ENCODE measurements at regions not wholly inside any gene's neighbourhood (a gene's known extent, or its start where the extent isn't known, plus 50 kb on each side); places are given as distances from the start of the nearest gene placed in this dataset.
"Not testable (repeated sequence)": the region's sequence is repeated elsewhere in the genome, so short reads cannot be mapped to it uniquely, and the experiment has no call there.

DNA sequence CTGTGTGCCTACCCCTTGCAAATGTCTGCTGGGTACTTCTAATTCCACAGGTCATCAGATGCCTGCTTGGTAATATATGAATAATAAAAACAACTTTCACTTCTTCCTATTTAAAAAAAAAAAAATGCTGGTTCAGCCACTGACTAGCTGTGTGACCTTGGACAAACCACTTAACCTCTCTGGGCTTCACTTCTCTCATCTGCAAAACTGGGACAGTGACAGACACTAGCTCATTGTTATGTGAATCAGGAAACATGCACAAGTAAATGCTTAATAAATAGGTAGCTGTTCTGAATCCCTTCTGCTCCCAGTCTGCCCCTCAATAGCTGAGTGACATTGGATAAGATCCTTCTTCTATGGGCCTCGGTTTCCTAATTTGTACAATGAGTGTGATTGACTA is 62.6 kb upstream of the HAND1 start:
- H2AFZ ChIP-seq (ENCODE audit: low read length), result no peak overlapping the region
- H3K27ac ChIP-seq (ENCODE audit: low read length), result no peak overlapping the region
- H3F3A ChIP-seq (ENCODE audit: insufficient read depth, low read length), result no peaks in the 10 kb centered on the region
- no peaks in the 10 kb centered on the region for H4K20me1 ChIP-seq (ENCODE audit: insufficient read depth, low read length)
- no peaks in the 10 kb centered on the region for H3K79me2 ChIP-seq (ENCODE audit: low read length)
- no peak overlapping the region for H3K4me2 ChIP-seq (ENCODE audit: low read depth, low read length)
- no peaks in the 10 kb centered on the region for H3K27me3 ChIP-seq (replicated peaks; ENCODE audit: insufficient read depth, low read length)
- no peaks in the 10 kb centered on the region for H3K9me3 ChIP-seq (replicated peaks; ENCODE audit: insufficient read depth, low read length)
- no peak overlapping the region for H3K9ac ChIP-seq (ENCODE audit: low read length)
- H3K4me1 ChIP-seq (ENCODE audit: low read length), result peaks cover 11% of the 10 kb centered on the region; the same call in 1 of the 2 replicates
- no peak overlapping the region for H3K4me3 ChIP-seq (ENCODE audit: low read length)
- no peak for TF ChIP-seq EZH2 (optimal IDR thresholded peaks at IDR 0.05; ENCODE audit: low read depth, low read length)
- no peak for TF ChIP-seq EZH2phosphoT487 (IDR thresholded peaks at IDR 0.05; ENCODE audit: low read length)
- TF ChIP-seq, protein P1, sequence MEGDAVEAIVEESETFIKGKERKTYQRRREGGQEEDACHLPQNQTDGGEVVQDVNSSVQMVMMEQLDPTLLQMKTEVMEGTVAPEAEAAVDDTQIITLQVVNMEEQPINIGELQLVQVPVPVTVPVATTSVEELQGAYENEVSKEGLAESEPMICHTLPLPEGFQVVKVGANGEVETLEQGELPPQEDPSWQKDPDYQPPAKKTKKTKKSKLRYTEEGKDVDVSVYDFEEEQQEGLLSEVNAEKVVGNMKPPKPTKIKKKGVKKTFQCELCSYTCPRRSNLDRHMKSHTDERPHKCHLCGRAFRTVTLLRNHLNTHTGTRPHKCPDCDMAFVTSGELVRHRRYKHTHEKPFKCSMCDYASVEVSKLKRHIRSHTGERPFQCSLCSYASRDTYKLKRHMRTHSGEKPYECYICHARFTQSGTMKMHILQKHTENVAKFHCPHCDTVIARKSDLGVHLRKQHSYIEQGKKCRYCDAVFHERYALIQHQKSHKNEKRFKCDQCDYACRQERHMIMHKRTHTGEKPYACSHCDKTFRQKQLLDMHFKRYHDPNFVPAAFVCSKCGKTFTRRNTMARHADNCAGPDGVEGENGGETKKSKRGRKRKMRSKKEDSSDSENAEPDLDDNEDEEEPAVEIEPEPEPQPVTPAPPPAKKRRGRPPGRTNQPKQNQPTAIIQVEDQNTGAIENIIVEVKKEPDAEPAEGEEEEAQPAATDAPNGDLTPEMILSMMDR (IDR thresholded peaks at IDR 0.05; ENCODE audit: low read length), result no peak
- no peaks in the 10 kb centered on the region for H3K9me2 ChIP-seq (replicated peaks; ENCODE audit: insufficient read depth, low read length)
- DNase-seq, result no peak
- no peaks in the 10 kb centered on the region for H3K36me3 ChIP-seq (replicated peaks; ENCODE audit: insufficient read depth, low read length)

DNA sequence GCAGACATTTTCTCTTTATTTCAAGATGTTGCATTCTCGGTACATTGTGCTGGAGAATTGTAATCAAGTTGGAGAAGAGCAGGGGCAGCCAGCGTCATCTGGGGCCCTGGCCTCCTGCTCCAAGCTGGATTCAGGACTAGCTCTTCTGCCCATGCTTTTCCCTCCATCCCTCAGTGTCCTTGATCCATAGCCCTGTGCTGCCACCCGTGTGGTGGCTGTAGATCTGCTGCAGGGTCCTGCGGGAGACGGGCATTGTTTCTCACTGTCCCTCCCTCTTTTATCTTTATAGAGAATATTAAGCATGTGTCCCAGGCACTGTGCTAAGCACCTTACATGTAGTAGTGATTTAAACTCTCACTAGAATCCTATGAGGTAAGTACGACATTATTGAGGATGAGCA is 60.5 kb upstream of the HAND1 start:
- no peak overlapping the region for H3K4me2 ChIP-seq (ENCODE audit: low read depth, low read length)
- no peaks in the 10 kb centered on the region for H3K36me3 ChIP-seq (replicated peaks; ENCODE audit: insufficient read depth, low read length)
- H3F3A ChIP-seq (ENCODE audit: insufficient read depth, low read length), result no peaks in the 10 kb centered on the region
- peaks cover 6% of the 10 kb centered on the region; the same call in 1 of the 2 replicates for H3K4me1 ChIP-seq (ENCODE audit: low read length)
- H3K9me3 ChIP-seq (replicated peaks; ENCODE audit: insufficient read depth, low read length), result no peaks in the 10 kb centered on the region
- no peaks in the 10 kb centered on the region for H4K20me1 ChIP-seq (ENCODE audit: insufficient read depth, low read length)
- TF ChIP-seq, protein P1 (IDR thresholded peaks at IDR 0.05; ENCODE audit: low read length), result no peak
- TF ChIP-seq EZH2 (optimal IDR thresholded peaks at IDR 0.05; ENCODE audit: low read depth, low read length) (no peak), EZH2phosphoT487 (IDR thresholded peaks at IDR 0.05; ENCODE audit: low read length) (no peak)
- no peaks in the 10 kb centered on the region for H3K9me2 ChIP-seq (replicated peaks; ENCODE audit: insufficient read depth, low read length)
- no peak for DNase-seq
- no peak overlapping the region for H3K27ac ChIP-seq (ENCODE audit: low read length)
- H3K9ac ChIP-seq (ENCODE audit: low read length), result no peak overlapping the region
- H3K4me3 ChIP-seq (ENCODE audit: low read length), result no peak overlapping the region
- H2AFZ ChIP-seq (ENCODE audit: low read length), result no peak overlapping the region
- H3K79me2 ChIP-seq (ENCODE audit: low read length), result no peaks in the 10 kb centered on the region
- no peaks in the 10 kb centered on the region for H3K27me3 ChIP-seq (replicated peaks; ENCODE audit: insufficient read depth, low read length)

DNA sequence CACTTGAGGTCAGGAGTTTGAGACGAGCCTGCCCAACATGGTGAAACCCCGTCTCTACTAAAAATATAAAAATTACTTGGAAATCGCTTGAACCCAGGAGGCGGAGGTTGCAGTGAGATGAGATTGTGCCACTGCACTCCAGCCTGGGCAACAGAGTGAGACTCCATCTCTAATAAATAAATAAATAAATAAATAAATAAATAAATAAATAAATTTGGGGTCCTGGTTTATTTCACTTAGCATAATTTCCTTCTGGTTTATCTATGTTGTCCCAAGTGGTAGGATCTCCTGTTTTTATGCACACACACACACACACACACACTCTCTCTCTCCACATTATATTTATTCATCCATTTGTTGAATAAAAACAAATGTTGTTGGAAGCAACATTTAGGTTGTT is 58.4 kb upstream of the HAND1 start:
- not testable (repeated sequence) for H3K27ac ChIP-seq (ENCODE audit: low read length); H3K27me3 ChIP-seq (replicated peaks; ENCODE audit: insufficient read depth, low read length); H3K36me3 ChIP-seq (replicated peaks; ENCODE audit: insufficient read depth, low read length); H3K79me2 ChIP-seq (ENCODE audit: low read length); DNase-seq; H3K4me2 ChIP-seq (ENCODE audit: low read depth, low read length); H3K4me1 ChIP-seq (ENCODE audit: low read length); H3F3A ChIP-seq (ENCODE audit: insufficient read depth, low read length); H3K9ac ChIP-seq (ENCODE audit: low read length); H3K9me3 ChIP-seq (replicated peaks; ENCODE audit: insufficient read depth, low read length); H3K4me3 ChIP-seq (ENCODE audit: low read length); H4K20me1 ChIP-seq (ENCODE audit: insufficient read depth, low read length); H2AFZ ChIP-seq (ENCODE audit: low read length); H3K9me2 ChIP-seq (replicated peaks; ENCODE audit: insufficient read depth, low read length)

DNA sequence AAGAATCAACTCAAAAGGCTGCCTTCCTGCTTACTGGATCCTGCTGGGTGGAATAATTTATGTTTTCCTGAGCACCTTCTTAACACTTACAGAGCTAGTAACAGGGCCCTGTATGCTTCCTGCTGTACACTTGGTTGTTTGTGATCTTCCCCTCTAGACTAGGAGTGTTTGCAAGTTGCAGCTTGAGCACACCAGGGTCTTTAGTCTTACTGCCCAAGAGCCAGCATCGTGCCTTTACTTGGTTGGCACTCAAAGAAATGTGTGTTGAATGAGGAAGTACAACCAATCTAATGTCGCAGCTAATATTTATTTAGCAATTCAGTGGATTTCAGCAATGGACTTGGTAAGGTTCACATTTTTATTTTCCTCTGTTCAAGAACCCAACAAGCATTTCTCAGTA is 57.5 kb upstream of the HAND1 start:
- no peaks in the 10 kb centered on the region for H3K9me3 ChIP-seq (replicated peaks; ENCODE audit: insufficient read depth, low read length)
- H3K4me1 ChIP-seq (ENCODE audit: low read length), result no peaks in the 10 kb centered on the region
- no peak overlapping the region for H3K4me2 ChIP-seq (ENCODE audit: low read depth, low read length)
- no peaks in the 10 kb centered on the region for H3K36me3 ChIP-seq (replicated peaks; ENCODE audit: insufficient read depth, low read length)
- no peaks in the 10 kb centered on the region for H4K20me1 ChIP-seq (ENCODE audit: insufficient read depth, low read length)
- no peak overlapping the region for H3K27ac ChIP-seq (ENCODE audit: low read length)
- DNase-seq, result no peak
- no peak overlapping the region for H3K9ac ChIP-seq (ENCODE audit: low read length)
- no peak overlapping the region for H3K4me3 ChIP-seq (ENCODE audit: low read length)
- H3K9me2 ChIP-seq (replicated peaks; ENCODE audit: insufficient read depth, low read length), result no peaks in the 10 kb centered on the region
- TF ChIP-seq, protein P1 (IDR thresholded peaks at IDR 0.05; ENCODE audit: low read length), result no peak
- no peak for TF ChIP-seq EZH2phosphoT487 (IDR thresholded peaks at IDR 0.05; ENCODE audit: low read length)
- TF ChIP-seq EZH2 (optimal IDR thresholded peaks at IDR 0.05; ENCODE audit: low read depth, low read length), result no peak
- no peak overlapping the region for H2AFZ ChIP-seq (ENCODE audit: low read length)
- H3F3A ChIP-seq (ENCODE audit: insufficient read depth, low read length), result no peaks in the 10 kb centered on the region
- H3K79me2 ChIP-seq (ENCODE audit: low read length), result no peaks in the 10 kb centered on the region
- H3K27me3 ChIP-seq (replicated peaks; ENCODE audit: insufficient read depth, low read length), result no peaks in the 10 kb centered on the region

All from MM.1S (cell line).